ENCODE measurements at regions not wholly inside any gene's neighbourhood (a gene's known extent, or its start where the extent isn't known, plus 50 kb on each side); places are given as distances from the start of the nearest gene placed in this dataset.

- no peak for TF ChIP-seq CTCF (IDR thresholded peaks at IDR 0.05)
- TF ChIP-seq MEF2A (IDR thresholded peaks at IDR 0.05; ENCODE audit: borderline replicate concordance, low read depth) = no peak
- TF ChIP-seq MXI1 (IDR thresholded peaks at IDR 0.05; ENCODE audit: low read depth, low read length) = no peak
- no peak for TF ChIP-seq EZH2phosphoT487 (IDR thresholded peaks at IDR 0.05; ENCODE audit: borderline replicate concordance, low read depth)
- no peak for TF ChIP-seq RXRA (IDR thresholded peaks at IDR 0.05; ENCODE audit: borderline replicate concordance, low read depth)
- no peak for TF ChIP-seq TAF1 (IDR thresholded peaks at IDR 0.05; ENCODE audit: borderline replicate concordance, low read depth, low read length)
These were observed 607.5 kb upstream of the BCHE start for GRCh38 chr3:166444756-166445155.
